ENCODE measurements at regions not wholly inside any gene's neighbourhood (a gene's known extent, or its start where the extent isn't known, plus 50 kb on each side); places are given as distances from the start of the nearest gene placed in this dataset.

DNA sequence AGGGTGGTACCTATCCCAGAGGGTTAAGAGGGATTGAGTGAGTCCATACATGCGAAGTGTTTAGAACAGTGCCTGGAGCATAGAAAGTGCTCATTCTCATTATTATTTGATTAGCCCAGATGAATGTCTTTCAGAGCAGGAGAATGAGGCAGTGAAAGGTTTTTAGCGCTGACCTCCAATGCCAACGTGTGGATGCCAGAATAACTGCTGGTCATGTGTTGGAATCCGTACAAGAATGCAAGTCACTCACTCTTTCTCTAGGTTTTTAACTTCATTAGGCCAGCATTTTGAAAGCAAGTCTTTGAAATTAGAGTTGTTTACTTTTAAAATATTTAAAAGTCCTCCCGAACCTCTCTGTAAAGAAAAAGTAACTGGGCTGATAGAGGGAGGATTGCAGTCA lies 374.2 kb downstream of the EN1 start:
- no peak for DNase-seq (ENCODE audit: low spot score)
- no peak overlapping the region for H3K4me3 ChIP-seq
- H3K4me2 ChIP-seq: no peak overlapping the region
- peaks cover 53% of the 10 kb centered on the region for H3K27me3 ChIP-seq
- H2AFZ ChIP-seq: no peak overlapping the region
- WGBS (ENCODE audit: low lambda C conversion rate, missing lambda C conversion rate): 54% methylated on average over 5 of the region's 5 CpGs
- no peaks in the 10 kb centered on the region for H3K9me3 ChIP-seq (ENCODE audit: low read depth)
- H3K36me3 ChIP-seq (replicated peaks; ENCODE audit: insufficient read depth, low read depth): no peaks in the 10 kb centered on the region
- TF ChIP-seq EZH2 (IDR thresholded peaks at IDR 0.05; ENCODE audit: borderline replicate concordance): no peak
- TF ChIP-seq EZH2phosphoT487 (IDR thresholded peaks at IDR 0.05; ENCODE audit: low read depth, severe bottlenecking, unreplicated experiment): no peak
- TF ChIP-seq, protein P1, sequence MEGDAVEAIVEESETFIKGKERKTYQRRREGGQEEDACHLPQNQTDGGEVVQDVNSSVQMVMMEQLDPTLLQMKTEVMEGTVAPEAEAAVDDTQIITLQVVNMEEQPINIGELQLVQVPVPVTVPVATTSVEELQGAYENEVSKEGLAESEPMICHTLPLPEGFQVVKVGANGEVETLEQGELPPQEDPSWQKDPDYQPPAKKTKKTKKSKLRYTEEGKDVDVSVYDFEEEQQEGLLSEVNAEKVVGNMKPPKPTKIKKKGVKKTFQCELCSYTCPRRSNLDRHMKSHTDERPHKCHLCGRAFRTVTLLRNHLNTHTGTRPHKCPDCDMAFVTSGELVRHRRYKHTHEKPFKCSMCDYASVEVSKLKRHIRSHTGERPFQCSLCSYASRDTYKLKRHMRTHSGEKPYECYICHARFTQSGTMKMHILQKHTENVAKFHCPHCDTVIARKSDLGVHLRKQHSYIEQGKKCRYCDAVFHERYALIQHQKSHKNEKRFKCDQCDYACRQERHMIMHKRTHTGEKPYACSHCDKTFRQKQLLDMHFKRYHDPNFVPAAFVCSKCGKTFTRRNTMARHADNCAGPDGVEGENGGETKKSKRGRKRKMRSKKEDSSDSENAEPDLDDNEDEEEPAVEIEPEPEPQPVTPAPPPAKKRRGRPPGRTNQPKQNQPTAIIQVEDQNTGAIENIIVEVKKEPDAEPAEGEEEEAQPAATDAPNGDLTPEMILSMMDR (IDR thresholded peaks at IDR 0.05; ENCODE audit: poor library complexity): no peak
- H3K79me2 ChIP-seq: no peaks in the 10 kb centered on the region
- no peaks in the 10 kb centered on the region for H3K9me2 ChIP-seq (replicated peaks; ENCODE audit: insufficient read depth)
- H4K20me1 ChIP-seq (ENCODE audit: insufficient read depth, poor library complexity, severe bottlenecking): no peaks in the 10 kb centered on the region
- no peaks in the 10 kb centered on the region for H3K4me1 ChIP-seq (ENCODE audit: insufficient read depth)
- no peak overlapping the region for H3K27ac ChIP-seq

DNA sequence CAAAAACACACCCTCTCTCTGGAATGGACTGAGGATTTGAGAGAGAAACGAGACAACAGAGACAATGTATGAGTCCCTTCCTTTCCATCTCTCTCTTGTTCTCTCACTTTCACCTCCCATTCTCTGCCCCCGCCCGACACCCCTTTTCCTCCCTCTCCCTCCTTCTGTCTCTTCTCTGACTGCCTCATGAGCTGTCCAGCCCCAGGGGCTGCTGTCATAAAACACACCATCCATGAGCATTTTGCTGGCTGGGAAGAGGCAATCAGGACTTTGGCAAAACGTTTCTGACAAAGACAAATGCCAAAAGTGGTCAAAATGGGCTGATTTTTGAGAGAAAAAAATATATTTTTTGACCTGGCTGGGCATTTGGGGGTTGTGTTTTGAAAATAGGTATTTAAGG lies 377.2 kb downstream of the EN1 start:
- no peaks in the 10 kb centered on the region for H3K9me2 ChIP-seq (replicated peaks; ENCODE audit: insufficient read depth)
- H4K20me1 ChIP-seq (ENCODE audit: insufficient read depth, poor library complexity, severe bottlenecking): no peaks in the 10 kb centered on the region
- H3K9me3 ChIP-seq (ENCODE audit: low read depth): no peaks in the 10 kb centered on the region
- no peaks in the 10 kb centered on the region for H3K36me3 ChIP-seq (replicated peaks; ENCODE audit: insufficient read depth, low read depth)
- no peaks in the 10 kb centered on the region for H3K79me2 ChIP-seq
- no peak overlapping the region for H3K27ac ChIP-seq
- no peak for DNase-seq (ENCODE audit: low spot score)
- TF ChIP-seq EZH2phosphoT487 (IDR thresholded peaks at IDR 0.05; ENCODE audit: low read depth, severe bottlenecking, unreplicated experiment): no peak
- no peak for TF ChIP-seq EZH2 (IDR thresholded peaks at IDR 0.05; ENCODE audit: borderline replicate concordance)
- TF ChIP-seq, protein P1 (IDR thresholded peaks at IDR 0.05; ENCODE audit: poor library complexity): no peak
- H3K27me3 ChIP-seq: peaks cover 62% of the 10 kb centered on the region
- 74% methylated on average over 4 of the region's 4 CpGs for WGBS (ENCODE audit: low lambda C conversion rate, missing lambda C conversion rate)
- no peak overlapping the region for H3K4me2 ChIP-seq
- H3K4me3 ChIP-seq: no peak overlapping the region
- no peaks in the 10 kb centered on the region for H3K4me1 ChIP-seq (ENCODE audit: insufficient read depth)
- no peak overlapping the region for H2AFZ ChIP-seq

DNA sequence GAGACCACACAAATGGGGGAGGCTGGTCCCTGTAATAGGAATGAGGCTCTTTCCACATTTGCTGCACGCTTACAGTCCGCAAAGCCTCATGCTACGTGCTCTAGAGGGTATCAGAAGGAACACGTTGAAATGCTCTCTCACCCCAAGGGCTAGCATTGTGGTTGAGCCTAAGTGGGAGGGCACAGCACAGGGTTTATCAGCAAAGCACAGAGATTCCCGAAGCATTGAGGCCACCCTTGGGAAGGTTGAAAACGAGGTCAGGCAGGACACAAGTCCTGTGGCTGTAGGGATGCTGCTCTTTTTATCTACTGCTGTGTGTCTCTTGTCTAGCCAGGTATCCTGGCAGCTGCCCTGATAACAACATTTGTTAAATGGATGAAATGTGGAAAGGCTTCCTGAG lies 378.3 kb downstream of the EN1 start:
- Histone ChIP-seq H3K36me3 (replicated peaks; ENCODE audit: insufficient read depth, low read depth) (no peaks in the 10 kb centered on the region), H2AFZ (no peak overlapping the region), H3K9me2 (replicated peaks; ENCODE audit: insufficient read depth) (no peaks in the 10 kb centered on the region), H3K4me2 (no peak overlapping the region), H3K27me3 (peaks cover 55% of the 10 kb centered on the region), H3K4me3 (no peak overlapping the region), H3K27ac (no peak overlapping the region), H3K4me1 (ENCODE audit: insufficient read depth) (no peaks in the 10 kb centered on the region), H4K20me1 (ENCODE audit: insufficient read depth, poor library complexity, severe bottlenecking) (no peaks in the 10 kb centered on the region), H3K79me2 (no peaks in the 10 kb centered on the region), H3K9me3 (ENCODE audit: low read depth) (no peaks in the 10 kb centered on the region)
- 38% methylated on average over 6 of the region's 6 CpGs for WGBS (ENCODE audit: low lambda C conversion rate, missing lambda C conversion rate)
- DNase-seq (ENCODE audit: low spot score): no peak
- no peak for TF ChIP-seq EZH2 (IDR thresholded peaks at IDR 0.05; ENCODE audit: borderline replicate concordance)
- TF ChIP-seq EZH2phosphoT487 (IDR thresholded peaks at IDR 0.05; ENCODE audit: low read depth, severe bottlenecking, unreplicated experiment): no peak
- TF ChIP-seq, protein P1 (IDR thresholded peaks at IDR 0.05; ENCODE audit: poor library complexity): no peak

Measured in hepatocyte (in vitro differentiated cells).